Activated CD8-positive, alpha-beta T cell treated with anti-CD3 and anti-CD28 coated beads for 36 hours (primary cell): ENCODE measurements at regions not wholly inside any gene's neighbourhood (a gene's known extent, or its start where the extent isn't known, plus 50 kb on each side); places are given as distances from the start of the nearest gene placed in this dataset.
"Not testable (repeated sequence)": the region's sequence is repeated elsewhere in the genome, so short reads cannot be mapped to it uniquely, and the experiment has no call there.

Experiments
- ATAC-seq: fragments of 200-7000 bp; cut with Tn5 transposase; one replicate; pipeline ENCODE4 v1.10.0; 2021; ENCODE audit warnings: mild to moderate bottlenecking, moderate library complexity
- CTCF ChIA-PET: fragments of 350-600 bp; sonication (Branson Sonifier 250); formaldehyde crosslinking; loops from one replicate; lab custom pipeline; 2021; ENCODE audit warnings: antibody characterized with exemption; lab: Charles Lee
- POLR2A ChIA-PET: fragments of 350-600 bp; sonication (Branson Sonifier 250); formaldehyde crosslinking; loops from one replicate; lab custom pipeline; 2021; ENCODE audit warnings: antibody characterized with exemption; lab: Charles Lee
- DNase-seq: peaks from one replicate; pipeline ENCODE4 v3.0.0-alpha.2; 2020
- H3K27ac Mint-ChIP-seq: one replicate; pipeline ENCODE4 v1.8.0; 2021; ENCODE audit warnings: mild to moderate bottlenecking, mixed read lengths
- H3K27me3 Mint-ChIP-seq: one replicate; pipeline ENCODE4 v1.8.0; 2021; ENCODE audit warnings: mixed read lengths
- H3K36me3 Mint-ChIP-seq: one replicate; pipeline ENCODE4 v1.8.0; 2021; ENCODE audit warnings: low read depth, mixed read lengths
- H3K4me1 Mint-ChIP-seq: one replicate; pipeline ENCODE4 v1.8.0; 2021; ENCODE audit warnings: low read depth, mixed read lengths
- H3K4me3 Mint-ChIP-seq: one replicate; pipeline ENCODE4 v1.8.0; 2021; ENCODE audit warnings: mild to moderate bottlenecking, moderate library complexity, mixed read lengths
- H3K9me3 Mint-ChIP-seq: one replicate; pipeline ENCODE4 v1.8.0; 2021; ENCODE audit warnings: mixed read lengths
- intact Hi-C: fragments of 100-400 bp; cut with micrococcal nuclease; formaldehyde crosslinking; loops from one replicate; pipeline ENCODE4 v1.10.0; 2022
- TF ChIP-seq, protein P1 (sequence below): fragments of 200-600 bp; IDR thresholded peaks from one replicate; pipeline ENCODE4 v1.8.0; 2022; ENCODE audit warnings: antibody characterized with exemption, mild to moderate bottlenecking

DNA sequence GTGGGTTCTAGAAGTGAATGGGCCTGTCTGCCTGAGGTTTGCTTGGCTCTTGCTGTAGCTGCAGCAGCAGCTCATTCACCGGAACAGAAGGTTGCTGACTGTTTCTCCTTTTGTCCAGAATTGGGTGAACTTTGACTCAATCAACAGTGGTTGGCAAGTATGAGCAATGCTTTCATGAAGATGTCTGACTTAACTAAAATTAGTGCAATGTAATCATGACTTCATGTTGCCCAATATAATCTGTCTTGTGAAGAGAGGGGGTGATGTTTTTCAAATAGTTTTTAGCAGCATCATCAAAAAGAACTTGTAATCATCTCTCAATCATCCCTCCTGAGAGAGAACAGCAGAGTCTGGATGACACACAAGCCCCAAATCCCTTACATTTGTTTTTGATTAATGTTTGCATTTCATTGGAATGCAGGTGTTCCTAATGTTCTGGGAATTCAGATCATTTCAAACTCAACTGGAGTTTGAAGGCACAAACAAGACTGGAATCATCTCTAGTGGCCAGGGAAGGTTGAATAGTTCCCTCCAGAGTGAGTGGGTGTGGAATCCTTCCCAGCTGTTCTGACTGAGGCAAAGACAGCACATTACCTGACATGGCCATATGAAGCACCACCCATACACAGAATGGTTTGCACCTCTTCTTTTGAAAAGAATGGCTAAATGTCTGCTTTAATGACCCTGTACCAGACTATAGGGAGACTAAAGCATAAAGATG lies 82.9 kb downstream of the HLX start:
- Mint-ChIP-seq H3K4me3 (no peak overlapping the region), H3K4me1 (no peaks in the 10 kb centered on the region), H3K36me3 (no peaks in the 10 kb centered on the region), H3K9me3 (peaks cover 2% of the 10 kb centered on the region), H3K27ac (no peak overlapping the region), H3K27me3 (no peaks in the 10 kb centered on the region)
- CTCF ChIA-PET: no interaction called here
- TF ChIP-seq, protein P1, sequence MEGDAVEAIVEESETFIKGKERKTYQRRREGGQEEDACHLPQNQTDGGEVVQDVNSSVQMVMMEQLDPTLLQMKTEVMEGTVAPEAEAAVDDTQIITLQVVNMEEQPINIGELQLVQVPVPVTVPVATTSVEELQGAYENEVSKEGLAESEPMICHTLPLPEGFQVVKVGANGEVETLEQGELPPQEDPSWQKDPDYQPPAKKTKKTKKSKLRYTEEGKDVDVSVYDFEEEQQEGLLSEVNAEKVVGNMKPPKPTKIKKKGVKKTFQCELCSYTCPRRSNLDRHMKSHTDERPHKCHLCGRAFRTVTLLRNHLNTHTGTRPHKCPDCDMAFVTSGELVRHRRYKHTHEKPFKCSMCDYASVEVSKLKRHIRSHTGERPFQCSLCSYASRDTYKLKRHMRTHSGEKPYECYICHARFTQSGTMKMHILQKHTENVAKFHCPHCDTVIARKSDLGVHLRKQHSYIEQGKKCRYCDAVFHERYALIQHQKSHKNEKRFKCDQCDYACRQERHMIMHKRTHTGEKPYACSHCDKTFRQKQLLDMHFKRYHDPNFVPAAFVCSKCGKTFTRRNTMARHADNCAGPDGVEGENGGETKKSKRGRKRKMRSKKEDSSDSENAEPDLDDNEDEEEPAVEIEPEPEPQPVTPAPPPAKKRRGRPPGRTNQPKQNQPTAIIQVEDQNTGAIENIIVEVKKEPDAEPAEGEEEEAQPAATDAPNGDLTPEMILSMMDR: no peak
- POLR2A ChIA-PET: no interaction called here
- intact Hi-C loops: no loop called here
- no peak for DNase-seq
- ATAC-seq: no peak

DNA sequence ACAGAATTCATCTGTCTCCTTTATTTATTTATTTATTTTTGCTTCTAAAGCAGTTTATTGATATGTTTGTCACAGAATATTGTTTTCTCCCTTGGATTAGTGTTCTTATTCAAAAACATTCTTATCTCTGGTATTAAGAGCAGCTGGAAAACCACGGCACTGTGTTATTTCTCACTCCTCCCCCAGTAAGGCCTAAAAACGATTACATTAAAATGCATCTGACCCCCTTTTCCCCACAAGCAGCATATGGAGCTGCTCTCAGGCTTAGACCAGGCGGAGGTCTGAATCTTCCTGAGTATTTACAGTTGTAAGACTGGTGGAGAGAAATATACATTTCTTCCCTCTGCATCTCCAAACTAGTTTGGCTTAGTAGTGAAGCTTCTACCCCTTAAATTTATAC lies 86.8 kb downstream of the HLX start:
- intact Hi-C loops: no loop called here
- CTCF ChIA-PET: no interaction called here
- DNase-seq (no peak), ATAC-seq (no peak)
- H3K4me3 Mint-ChIP-seq: no peak overlapping the region
- no peaks in the 10 kb centered on the region for H3K27me3 Mint-ChIP-seq
- POLR2A ChIA-PET: interaction anchor here (0.6 kb wide), 1 partner anchor 289 kb away, joined by 3 read pairs; no protein-coding TSS in a partner anchor
- H3K36me3 Mint-ChIP-seq: no peaks in the 10 kb centered on the region
- TF ChIP-seq, protein P1: no peak
- H3K9me3 Mint-ChIP-seq: peaks cover 2% of the 10 kb centered on the region
- H3K27ac Mint-ChIP-seq: no peak overlapping the region
- H3K4me1 Mint-ChIP-seq: no peaks in the 10 kb centered on the region

DNA sequence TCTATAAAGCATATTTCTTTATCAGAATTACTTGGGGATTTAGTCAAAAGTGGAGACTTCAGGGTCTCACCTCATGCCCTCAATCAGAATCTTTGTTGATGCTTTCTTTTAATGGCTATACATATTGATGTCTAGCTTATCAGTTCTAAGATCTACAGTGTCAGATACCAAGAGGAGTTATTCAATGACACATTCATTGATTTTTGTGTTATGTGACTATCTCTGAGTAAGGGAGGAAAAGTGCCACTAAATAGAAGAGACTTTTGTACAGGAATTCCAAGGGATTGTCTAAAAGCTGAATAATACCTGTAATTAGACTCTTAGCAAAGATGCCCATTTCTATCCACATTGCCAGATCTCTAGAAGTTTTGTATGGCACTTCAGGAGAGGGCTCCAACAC lies 87.2 kb downstream of the HLX start:
- Mint-ChIP-seq H3K27me3 (no peaks in the 10 kb centered on the region), H3K9me3 (peaks cover 2% of the 10 kb centered on the region), H3K27ac (no peak overlapping the region), H3K36me3 (no peaks in the 10 kb centered on the region), H3K4me1 (no peaks in the 10 kb centered on the region), H3K4me3 (no peak overlapping the region)
- POLR2A ChIA-PET: interaction anchor here (0.6 kb wide), 1 partner anchor 289 kb away, joined by 3 read pairs; no protein-coding TSS in a partner anchor
- no peak for DNase-seq
- no peak for ATAC-seq
- TF ChIP-seq, protein P1: no peak
- CTCF ChIA-PET: no interaction called here
- intact Hi-C loops: no loop called here

DNA sequence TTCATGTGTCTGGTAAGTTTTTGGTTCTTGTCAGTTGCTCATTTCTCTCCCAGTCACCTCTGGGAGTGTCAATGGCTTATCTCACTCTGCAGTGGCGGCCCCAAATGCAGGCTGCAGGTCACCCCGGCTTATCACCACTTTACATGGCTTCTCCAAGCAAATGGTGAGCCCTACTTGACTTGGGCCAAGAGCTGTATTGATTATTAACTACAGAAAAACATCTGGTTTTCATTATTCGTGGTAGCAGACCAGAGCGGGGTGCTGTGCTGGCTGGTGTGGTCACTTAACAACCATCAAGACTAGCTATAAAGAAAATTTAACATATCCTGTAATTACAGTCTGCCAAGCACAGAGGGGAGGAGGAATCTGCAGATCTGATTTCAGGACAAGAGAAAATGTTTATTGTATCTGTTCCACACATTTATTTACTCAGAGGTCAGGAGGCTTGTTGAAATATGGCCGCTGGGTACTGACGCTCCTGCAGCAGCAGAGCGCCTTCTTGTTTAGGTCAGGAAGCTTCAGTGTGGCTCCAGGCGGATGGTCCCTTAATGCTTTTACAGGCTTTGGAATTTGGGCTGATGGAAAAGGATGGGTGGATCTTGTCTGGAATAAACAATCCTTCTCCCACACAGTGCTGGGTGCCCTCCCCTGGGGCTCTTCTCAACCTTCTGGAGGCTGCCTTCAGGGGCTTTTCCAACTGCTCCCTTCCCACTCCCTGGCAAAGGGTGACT lies 87.8 kb downstream of the HLX start:
- ATAC-seq: no peak
- Mint-ChIP-seq H3K27ac (no peak overlapping the region), H3K27me3 (no peaks in the 10 kb centered on the region), H3K36me3 (no peaks in the 10 kb centered on the region), H3K9me3 (peaks cover 2% of the 10 kb centered on the region), H3K4me3 (no peak overlapping the region), H3K4me1 (no peaks in the 10 kb centered on the region)
- ChIA-PET CTCF (no interaction called here), POLR2A (interaction anchor here (0.6 kb wide), 1 partner anchor 288 kb away, joined by 3 read pairs; no protein-coding TSS in a partner anchor)
- TF ChIP-seq, protein P1: no peak
- DNase-seq: no peak
- intact Hi-C loops: no loop called here

DNA sequence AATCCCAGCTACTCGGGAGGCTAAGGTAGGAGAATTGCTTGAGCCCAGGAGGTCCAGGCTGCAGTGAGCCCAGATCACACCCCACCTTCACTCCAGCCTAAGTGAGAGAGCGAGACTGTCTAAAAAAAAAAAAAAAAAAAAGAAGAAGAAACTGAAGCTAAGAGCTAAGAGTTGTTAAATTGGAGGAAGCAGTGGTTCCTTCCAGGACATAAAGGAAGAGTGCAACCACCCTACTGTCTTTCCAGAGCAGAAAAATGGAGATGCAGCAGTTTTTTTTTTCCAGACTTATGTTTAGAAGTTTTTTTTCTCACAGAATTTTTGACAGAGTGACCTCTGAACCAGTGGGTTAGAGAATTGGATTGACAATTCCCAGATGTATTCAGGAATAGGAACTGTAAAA lies 88.7 kb downstream of the HLX start:
- no peak for ATAC-seq
- Mint-ChIP-seq H3K4me1 (no peaks in the 10 kb centered on the region), H3K27ac (no peak overlapping the region), H3K4me3 (no peak overlapping the region), H3K9me3 (peaks cover 2% of the 10 kb centered on the region), H3K27me3 (no peaks in the 10 kb centered on the region), H3K36me3 (no peaks in the 10 kb centered on the region)
- ChIA-PET CTCF (no interaction called here), POLR2A (no interaction called here)
- TF ChIP-seq, protein P1: no peak
- intact Hi-C loops: no loop called here
- no peak for DNase-seq

DNA sequence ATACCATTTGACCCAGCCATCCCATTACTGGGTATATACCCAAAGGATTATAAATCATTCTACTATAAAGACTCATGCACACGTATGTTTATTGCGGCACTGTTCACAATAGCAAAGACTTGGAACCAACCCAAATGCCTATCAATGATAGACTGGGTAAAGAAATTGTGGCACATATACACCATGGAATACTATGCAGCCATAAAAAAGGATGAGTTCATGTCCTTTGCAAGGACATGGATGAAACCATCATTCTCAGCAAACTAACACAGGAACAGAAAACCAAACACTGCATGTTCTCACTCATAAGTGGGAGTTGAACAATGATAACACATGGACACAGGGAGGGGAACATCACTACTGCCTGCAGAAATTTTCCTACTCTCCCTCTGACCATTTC lies 90.0 kb downstream of the HLX start:
- DNase-seq, POLR2A ChIA-PET: not testable (repeated sequence)

More for the DNA sequence above, 90.0 kb downstream of the HLX start:
- H3K9me3 Mint-ChIP-seq, intact Hi-C loops, H3K27ac Mint-ChIP-seq, H3K4me3 Mint-ChIP-seq, H3K27me3 Mint-ChIP-seq, H3K4me1 Mint-ChIP-seq, ATAC-seq, H3K36me3 Mint-ChIP-seq, CTCF ChIA-PET: not testable (repeated sequence)
